Gastroesophageal sphincter (tissue), 3 donors: ENCODE measurements at regions not wholly inside any gene's neighbourhood (a gene's known extent, or its start where the extent isn't known, plus 50 kb on each side); places are given as distances from the start of the nearest gene placed in this dataset.

Experiments
- POLR2AphosphoS5 ChIP-seq: sonication (generic); formaldehyde crosslinking; IDR thresholded peaks from one replicate; pipeline ENCODE4 v1.6.1; 2017; ENCODE audit warnings: antibody characterized with exemption
- TF ChIP-seq, protein P1 (sequence below), 4 experiments: fragments of 200-600 bp in 2 of 4; fragments of 450-650 bp in 2 of 4; sonication (generic) in 1 of 4; IDR thresholded peaks; one replicate each; pipeline ENCODE4 v1.5.1; 2017 to 2019; ENCODE audit warnings: antibody characterized with exemption in 4 of 4, mild to moderate bottlenecking in 2 of 4, moderate library complexity in 2 of 4

DNA sequence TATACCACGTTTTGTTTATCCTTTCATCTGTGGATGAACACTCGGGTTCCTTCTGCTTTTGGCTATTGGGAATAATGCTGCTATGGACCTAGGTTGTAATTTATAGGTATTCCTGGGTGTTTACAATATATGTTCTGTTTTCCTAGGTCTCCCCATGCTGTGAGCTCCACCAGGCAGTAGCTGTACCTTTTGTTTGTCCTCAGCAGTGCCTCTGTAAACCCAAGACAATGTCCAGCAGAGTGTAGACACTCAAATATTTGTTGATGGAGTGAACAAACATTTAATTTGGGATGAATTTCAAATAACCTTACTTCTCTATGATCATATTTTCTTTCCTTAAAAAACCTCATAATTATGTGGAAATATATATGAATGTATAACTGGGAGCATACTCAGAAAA, 259.5 kb upstream of the BOD1L1 start:
- TF ChIP-seq POLR2AphosphoS5, result no peak
- TF ChIP-seq, protein P1, sequence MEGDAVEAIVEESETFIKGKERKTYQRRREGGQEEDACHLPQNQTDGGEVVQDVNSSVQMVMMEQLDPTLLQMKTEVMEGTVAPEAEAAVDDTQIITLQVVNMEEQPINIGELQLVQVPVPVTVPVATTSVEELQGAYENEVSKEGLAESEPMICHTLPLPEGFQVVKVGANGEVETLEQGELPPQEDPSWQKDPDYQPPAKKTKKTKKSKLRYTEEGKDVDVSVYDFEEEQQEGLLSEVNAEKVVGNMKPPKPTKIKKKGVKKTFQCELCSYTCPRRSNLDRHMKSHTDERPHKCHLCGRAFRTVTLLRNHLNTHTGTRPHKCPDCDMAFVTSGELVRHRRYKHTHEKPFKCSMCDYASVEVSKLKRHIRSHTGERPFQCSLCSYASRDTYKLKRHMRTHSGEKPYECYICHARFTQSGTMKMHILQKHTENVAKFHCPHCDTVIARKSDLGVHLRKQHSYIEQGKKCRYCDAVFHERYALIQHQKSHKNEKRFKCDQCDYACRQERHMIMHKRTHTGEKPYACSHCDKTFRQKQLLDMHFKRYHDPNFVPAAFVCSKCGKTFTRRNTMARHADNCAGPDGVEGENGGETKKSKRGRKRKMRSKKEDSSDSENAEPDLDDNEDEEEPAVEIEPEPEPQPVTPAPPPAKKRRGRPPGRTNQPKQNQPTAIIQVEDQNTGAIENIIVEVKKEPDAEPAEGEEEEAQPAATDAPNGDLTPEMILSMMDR (IDR thresholded peaks at IDR 0.05), result no peak
